H1 (cell line): ENCODE measurements at regions not wholly inside any gene's neighbourhood (a gene's known extent, or its start where the extent isn't known, plus 50 kb on each side); places are given as distances from the start of the nearest gene placed in this dataset.

Experiments
- CTCF ChIA-PET: fragments of 300-600 bp; sonication (Branson Sonifier 250); formaldehyde crosslinking; loops from one replicate; lab custom pipeline; 2021; ENCODE audit not compliant: partially characterized antibody; lab: Charles Lee
- POLR2A ChIA-PET: fragments of 300-600 bp; sonication (Branson Sonifier 250); formaldehyde crosslinking; loops from one replicate; lab custom pipeline; 2021; ENCODE audit warnings: inconsistent platforms; ENCODE audit not compliant: partially characterized antibody; lab: Charles Lee
- DNase-seq, 2 experiments: peaks; one replicate each; pipeline versions ENCODE4 v3.0.0 to v3.0.0-alpha.2; 2010 to 2022; ENCODE audit warnings: low spot score in 2 of 2, low read depth in 1 of 2, mixed read lengths in 1 of 2
- FAIRE-seq: peaks from 2 replicates; lab custom pipeline; 2011; peaks lifted over from hg19 to GRCh38; lab: Jason Lieb, UNC
- H2AFZ ChIP-seq: 2 replicates; pipeline ENCODE4 v1.8.1; 2012; ENCODE audit warnings: low read length, inconsistent platforms
- H2AK5ac ChIP-seq: 2 replicates; pipeline ENCODE4 v1.6.1; 2013; ENCODE audit warnings: low read depth, low read length
- H2BK120ac ChIP-seq: replicated peaks from 2 replicates; pipeline ENCODE3; 2013; ENCODE audit warnings: low read depth, low read length, inconsistent platforms
- H2BK12ac ChIP-seq: 2 replicates; pipeline ENCODE4 v1.6.1; 2013; ENCODE audit warnings: low read depth, low read length
- H2BK15ac ChIP-seq: 2 replicates; pipeline ENCODE4 v1.6.1; 2013; ENCODE audit warnings: low read length
- H2BK20ac ChIP-seq: 2 replicates; pipeline ENCODE4 v1.6.1; 2013; ENCODE audit warnings: low read length
- H2BK5ac ChIP-seq: 2 replicates; pipeline ENCODE4 v1.6.1; 2013; ENCODE audit warnings: low read depth, low read length
- H3K14ac ChIP-seq: 2 replicates; pipeline ENCODE4 v1.6.1; 2013; ENCODE audit warnings: inconsistent platforms; ENCODE audit not compliant: insufficient read length
- H3K18ac ChIP-seq: 2 replicates; pipeline ENCODE4 v1.6.1; 2013; ENCODE audit warnings: low read length; ENCODE audit errors: extremely low read depth
- H3K23ac ChIP-seq: 2 replicates; pipeline ENCODE4 v1.6.1; 2013; ENCODE audit warnings: inconsistent platforms; ENCODE audit not compliant: insufficient read length
- H3K23me2 ChIP-seq: 2 replicates; pipeline ENCODE4 v1.6.1; 2013; ENCODE audit warnings: low read depth, low read length
- H3K27ac ChIP-seq: 2 replicates; pipeline ENCODE4 v1.6.1; 2011; ENCODE audit warnings: low read depth, low read length, inconsistent platforms
- H3K27me3 ChIP-seq, 4 experiments: replicated peaks in 1 of 4; 1 replicate in 1 of 4; 2 replicates in 3 of 4; pipeline versions ENCODE4 v1.6.1 to v1.8.1; 2011 to 2013; ENCODE audit warnings: low read length in 3 of 4, mild to moderate bottlenecking in 3 of 4, inconsistent platforms in 2 of 4, mixed read lengths in 2 of 4, moderate library complexity in 1 of 4; ENCODE audit not compliant: control insufficient read depth in 3 of 4, insufficient read depth in 3 of 4; ENCODE audit errors: extremely low read depth in 1 of 4
- H3K36me3 ChIP-seq, 4 experiments: 2 replicates each; pipeline versions ENCODE4 v1.6.1 to v1.8.1; 2011 to 2013; ENCODE audit warnings: mild to moderate bottlenecking in 4 of 4, low read length in 3 of 4, moderate library complexity in 2 of 4, control low read depth in 1 of 4, inconsistent platforms in 1 of 4; ENCODE audit not compliant: insufficient read depth in 4 of 4, control insufficient read depth in 2 of 4
- H3K4ac ChIP-seq: replicated peaks from 2 replicates; pipeline ENCODE3; 2013; ENCODE audit warnings: low read length, low read depth, mixed read lengths, inconsistent platforms; ENCODE audit not compliant: insufficient read length
- H3K4me1 ChIP-seq, 4 experiments: replicated peaks in 1 of 4; 1 replicate in 1 of 4; 2 replicates in 3 of 4; pipeline versions ENCODE4 v1.6.1 to v1.8.1; 2011 to 2013; ENCODE audit warnings: low read length in 3 of 4, inconsistent platforms in 2 of 4, mixed read lengths in 1 of 4; ENCODE audit not compliant: insufficient read depth in 4 of 4, control insufficient read depth in 3 of 4
- H3K4me2 ChIP-seq, 2 experiments: 2 replicates each; pipeline versions ENCODE4 v1.6.1 to v1.8.1; 2011 to 2013; ENCODE audit warnings: low read depth in 2 of 2, low read length in 2 of 2, control low read depth in 1 of 2, inconsistent platforms in 1 of 2, mild to moderate bottlenecking in 1 of 2; ENCODE audit not compliant: insufficient read depth in 1 of 2
- H3K4me3 ChIP-seq, 4 experiments: fragments of 200-600, 300-600 bp in 1 of 4; sonication (generic), shearing (Covaris generic), sonication (Bioruptor Twin) in 1 of 4; 2 replicates each; pipeline versions ENCODE4 v1.5.1 to v1.8.1; 2011 to 2016; ENCODE audit warnings: low read length in 4 of 4, low read depth in 3 of 4, control low read depth in 2 of 4, inconsistent platforms in 2 of 4, mild to moderate bottlenecking in 2 of 4, mixed read lengths in 1 of 4, moderate library complexity in 1 of 4; ENCODE audit not compliant: insufficient read depth in 2 of 4; ENCODE audit errors: extremely low read depth in 1 of 4
- H3K56ac ChIP-seq: replicated peaks from 2 replicates; pipeline ENCODE3; 2013; ENCODE audit warnings: low read depth, mild to moderate bottlenecking, mixed read lengths, low read length, inconsistent platforms; ENCODE audit not compliant: insufficient read length
- H3K79me1 ChIP-seq: 2 replicates; pipeline ENCODE4 v1.6.1; 2013; ENCODE audit warnings: low read depth, low read length, control low read depth
- H3K79me2 ChIP-seq, 2 experiments: 2 replicates each; pipeline versions ENCODE4 v1.6.1 to v1.8.1; 2012 to 2013; ENCODE audit warnings: low read length in 2 of 2, mild to moderate bottlenecking in 2 of 2, inconsistent platforms in 1 of 2; ENCODE audit not compliant: insufficient read depth in 2 of 2, control insufficient read depth in 1 of 2
- H3K9ac ChIP-seq, 4 experiments: replicated peaks in 1 of 4; 1 replicate in 1 of 4; 2 replicates in 3 of 4; pipeline versions ENCODE4 v1.6.1 to v1.8.1; 2011 to 2013; ENCODE audit warnings: low read depth in 3 of 4, low read length in 3 of 4, control low read depth in 2 of 4, mild to moderate bottlenecking in 2 of 4, moderate library complexity in 2 of 4, inconsistent platforms in 1 of 4; ENCODE audit errors: extremely low read depth in 1 of 4
- H3K9me3 ChIP-seq, 2 experiments: 2 replicates each; pipeline versions ENCODE4 v1.6.1 to v1.8.1; 2012 to 2013; ENCODE audit warnings: mild to moderate bottlenecking in 2 of 2, moderate library complexity in 2 of 2, control low read depth in 1 of 2, inconsistent platforms in 1 of 2, low read depth in 1 of 2, low read length in 1 of 2, mixed read lengths in 1 of 2; ENCODE audit not compliant: insufficient read depth in 2 of 2
- H4K20me1 ChIP-seq, 2 experiments: replicated peaks in 1 of 2; 2 replicates each; pipeline versions ENCODE3 to v1.8.1; 2011 to 2013; ENCODE audit warnings: inconsistent platforms in 2 of 2, low read length in 2 of 2, mild to moderate bottlenecking in 1 of 2; ENCODE audit not compliant: insufficient read depth in 2 of 2, control insufficient read depth in 1 of 2
- H4K5ac ChIP-seq: 2 replicates; pipeline ENCODE4 v1.6.1; 2013; ENCODE audit warnings: low read length, low read depth, mixed read lengths, inconsistent platforms; ENCODE audit not compliant: insufficient read length
- H4K8ac ChIP-seq: 2 replicates; pipeline ENCODE4 v1.8.0; 2013; ENCODE audit warnings: mild to moderate bottlenecking, moderate library complexity, low read length, inconsistent platforms; ENCODE audit not compliant: insufficient read depth; ENCODE audit errors: extremely low read depth
- H4K91ac ChIP-seq: replicated peaks from 2 replicates; pipeline ENCODE3; 2013; ENCODE audit warnings: low read length, mixed read lengths, inconsistent platforms; ENCODE audit not compliant: insufficient read length
- KDM5A ChIP-seq: fragments of 200-600 bp; IDR thresholded peaks from 2 replicates; pipeline ENCODE4 v1.7.1; 2012; ENCODE audit warnings: mild to moderate bottlenecking, low read length, inconsistent platforms, mixed read lengths
- WGBS, 2 experiments: shearing (Covaris generic) in 1 of 2; methylation state at CpG; one replicate each; pipeline versions ENCODE4 v1.1.6 to v1.1.7; 2013 to 2015; ENCODE audit warnings: low lambda C conversion rate in 2 of 2, mixed read lengths in 2 of 2, inconsistent platforms in 1 of 2, low coverage in 1 of 2, missing lambda C conversion rate in 1 of 2; ENCODE audit not compliant: insufficient replicate concordance in 2 of 2, insufficient coverage in 1 of 2, insufficient read length in 1 of 2; ENCODE audit errors: extremely low coverage in 1 of 2, missing lambda C conversion rate in 1 of 2; 5-methylcytosine and 5-hydroxymethylcytosine counted together
- TF ChIP-seq, protein P1 (sequence below), 3 experiments: IDR thresholded peaks; 1 replicate in 2 of 3; 2 replicates in 1 of 3; pipeline versions ENCODE4 v1.5.1 to v1.6.1; 2011; ENCODE audit warnings: low read length in 3 of 3, mild to moderate bottlenecking in 3 of 3, inconsistent platforms in 2 of 3, low read depth in 1 of 3, moderate library complexity in 1 of 3; ENCODE audit not compliant: insufficient read depth in 1 of 3; ENCODE audit errors: control extremely low read depth in 1 of 3

DNA sequence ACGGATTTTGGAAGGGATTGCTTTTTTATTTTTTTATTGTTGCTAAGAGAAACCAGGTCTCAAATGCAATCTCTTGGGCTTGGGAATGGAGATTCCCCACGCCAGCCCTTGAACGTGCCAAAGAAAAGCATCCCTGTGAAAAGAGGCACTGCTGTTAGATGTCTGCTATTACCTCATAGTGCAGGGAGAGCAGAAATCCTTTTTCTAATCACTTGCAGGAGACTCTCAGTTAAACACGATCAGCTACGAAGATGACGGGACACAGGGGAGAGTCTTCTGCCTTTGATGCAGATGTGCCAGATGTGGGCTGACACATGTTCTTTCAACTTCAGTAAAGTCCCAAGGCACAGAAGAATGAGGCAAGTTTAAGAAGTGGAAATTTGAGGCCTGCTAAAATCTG lies 381.6 kb upstream of the TRIB2 start:
- 80% methylated on average over 6 of the region's 6 CpGs; no CpG with 5 or more reads in 1 of the 2 experiments for whole genome bisulfite sequencing, 2 experiments
- no peak overlapping the region for H4K5ac ChIP-seq

More for the DNA sequence above, 381.6 kb upstream of the TRIB2 start:
- Histone ChIP-seq H3K23ac (no peak overlapping the region), H3K23me2 (no peaks in the 10 kb centered on the region), H2BK12ac (no peak overlapping the region), H4K91ac (no peak overlapping the region), H3K18ac (no peak overlapping the region), H2BK15ac (no peak overlapping the region), H3K36me3 (no peaks in the 10 kb centered on the region; a peak in 1 of 8 replicates), H4K20me1 (no peaks in the 10 kb centered on the region), H2BK5ac (no peak overlapping the region), H3K14ac (no peak overlapping the region), H2BK120ac (no peak overlapping the region), H3K27ac (no peak overlapping the region), H3K4me3 (no peak overlapping the region), H2AFZ (no peak overlapping the region), H3K79me2 (no peaks in the 10 kb centered on the region), H2BK20ac (no peak overlapping the region), H4K8ac (no peak overlapping the region), H3K79me1 (no peaks in the 10 kb centered on the region), H3K9ac (no peak overlapping the region), H3K9me3 (no peaks in the 10 kb centered on the region), H3K4me1 (no peaks in the 10 kb centered on the region), H3K27me3 (no peaks in the 10 kb centered on the region), H3K56ac (no peak overlapping the region), H2AK5ac (no peak overlapping the region), H3K4ac (no peak overlapping the region), H3K4me2 (no peak overlapping the region)
- ChIA-PET POLR2A (no interaction called here), CTCF (interaction anchor here (1.0 kb wide), 1 partner anchor 8 kb away, joined by 3 read pairs; no protein-coding TSS in a partner anchor)
- DNase-seq (no peak), FAIRE-seq (no peak)
- no peak for TF ChIP-seq KDM5A
- TF ChIP-seq, protein P1, sequence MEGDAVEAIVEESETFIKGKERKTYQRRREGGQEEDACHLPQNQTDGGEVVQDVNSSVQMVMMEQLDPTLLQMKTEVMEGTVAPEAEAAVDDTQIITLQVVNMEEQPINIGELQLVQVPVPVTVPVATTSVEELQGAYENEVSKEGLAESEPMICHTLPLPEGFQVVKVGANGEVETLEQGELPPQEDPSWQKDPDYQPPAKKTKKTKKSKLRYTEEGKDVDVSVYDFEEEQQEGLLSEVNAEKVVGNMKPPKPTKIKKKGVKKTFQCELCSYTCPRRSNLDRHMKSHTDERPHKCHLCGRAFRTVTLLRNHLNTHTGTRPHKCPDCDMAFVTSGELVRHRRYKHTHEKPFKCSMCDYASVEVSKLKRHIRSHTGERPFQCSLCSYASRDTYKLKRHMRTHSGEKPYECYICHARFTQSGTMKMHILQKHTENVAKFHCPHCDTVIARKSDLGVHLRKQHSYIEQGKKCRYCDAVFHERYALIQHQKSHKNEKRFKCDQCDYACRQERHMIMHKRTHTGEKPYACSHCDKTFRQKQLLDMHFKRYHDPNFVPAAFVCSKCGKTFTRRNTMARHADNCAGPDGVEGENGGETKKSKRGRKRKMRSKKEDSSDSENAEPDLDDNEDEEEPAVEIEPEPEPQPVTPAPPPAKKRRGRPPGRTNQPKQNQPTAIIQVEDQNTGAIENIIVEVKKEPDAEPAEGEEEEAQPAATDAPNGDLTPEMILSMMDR (IDR thresholded peaks at IDR 0.05; ENCODE audit: control extremely low read depth in 1 of 3, insufficient read depth in 1 of 3, low read depth in 1 of 3, low read length in 3 of 3): no peak
